Stimulated activated naive CD8-positive, alpha-beta T cell treated with anti-CD3 and anti-CD28 coated beads, Interleukin-15, Interleukin-2, amounts not matched to agents 100 U/mL and 50 U/mL, for 24 hours (primary cell): ENCODE measurements at regions not wholly inside any gene's neighbourhood (a gene's known extent, or its start where the extent isn't known, plus 50 kb on each side); places are given as distances from the start of the nearest gene placed in this dataset.

Experiments used
- ATAC-seq: fragments of 150-1000 bp; cut with Tn5 transposase; one replicate; pipeline ENCODE4 v1.10.0; 2021
- DNase-seq: peaks from one replicate; pipeline ENCODE4 v3.0.0; 2021

DNA sequence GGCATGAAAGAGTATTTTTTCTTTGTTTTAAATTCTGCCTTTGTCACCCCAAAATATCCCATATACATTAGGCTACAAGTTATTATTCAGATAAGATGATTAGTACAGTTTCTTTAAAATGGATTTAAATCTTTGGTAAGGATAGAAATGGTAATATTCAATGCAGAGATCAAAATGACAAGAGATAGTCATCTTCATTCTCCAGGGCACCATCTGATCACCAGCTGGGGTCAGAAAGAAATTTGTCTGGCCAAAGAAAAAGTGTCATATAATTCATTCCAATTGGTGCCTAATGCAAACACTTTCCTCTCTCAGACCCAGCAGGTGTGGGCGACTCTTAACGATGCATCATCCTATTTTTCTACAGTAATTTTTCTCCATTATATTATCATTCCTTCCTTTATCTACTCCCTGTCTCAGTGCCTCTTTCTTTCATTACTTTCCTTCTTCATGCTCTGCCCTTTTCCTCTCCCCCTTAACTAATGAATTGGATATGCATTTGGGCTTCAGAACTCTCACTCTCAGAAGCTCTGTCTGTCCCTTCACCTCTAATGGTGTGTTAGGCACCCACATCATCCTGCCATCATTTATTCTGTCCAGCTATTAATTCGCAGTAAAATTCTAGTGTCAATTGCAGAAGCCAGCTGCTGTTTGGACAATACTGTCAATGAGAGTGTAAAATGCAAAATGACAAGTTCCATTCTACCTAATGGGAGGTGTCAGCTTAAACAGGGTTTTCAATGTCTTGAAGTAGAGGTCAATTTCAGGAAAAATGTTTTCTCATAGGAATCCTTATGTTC is 570.5 kb downstream of the TDRD15 start:
- DNase-seq (no peak), ATAC-seq (no peak)

DNA sequence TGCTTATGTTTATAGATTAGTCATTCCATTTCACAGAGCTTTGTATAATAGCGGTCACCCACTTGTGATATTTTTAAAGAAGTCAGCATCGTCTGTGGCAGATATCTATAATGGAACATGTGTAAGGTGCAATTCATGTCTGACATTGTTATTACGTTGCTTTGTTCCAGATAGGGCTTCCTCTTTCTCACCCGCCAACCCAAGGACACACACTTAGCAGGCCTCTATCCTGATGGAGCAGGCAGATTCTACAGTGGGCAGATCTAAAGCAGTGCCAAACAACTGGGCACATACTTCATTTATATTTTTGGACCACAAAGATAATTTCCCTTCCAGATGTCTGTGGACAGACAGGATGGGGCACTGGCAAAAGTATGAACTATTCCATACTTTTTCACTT is 573.1 kb downstream of the TDRD15 start:
- no peak for ATAC-seq

DNA sequence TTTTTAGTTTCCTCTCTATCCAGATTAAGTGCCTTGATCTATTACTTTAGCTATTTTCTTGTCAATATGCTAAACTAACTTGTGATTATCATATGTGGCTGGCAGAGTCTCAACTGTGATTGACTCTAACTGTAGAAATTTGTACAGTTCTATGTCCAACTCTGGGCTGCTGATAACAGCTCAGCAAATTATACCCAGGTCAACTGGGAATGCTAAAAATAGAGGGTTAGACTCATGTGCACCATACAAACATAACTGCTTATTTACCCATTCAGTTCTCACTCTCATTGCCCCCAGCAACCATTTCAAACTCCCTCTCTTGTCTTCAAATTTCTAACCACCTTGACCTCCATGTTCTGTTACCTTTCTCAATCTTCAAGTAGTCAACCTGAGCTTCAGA is 576.9 kb downstream of the TDRD15 start:
- DNase-seq (no peak), ATAC-seq (no peak)

More for the DNA sequence above, 573.1 kb downstream of the TDRD15 start:
- DNase-seq, result no peak

DNA sequence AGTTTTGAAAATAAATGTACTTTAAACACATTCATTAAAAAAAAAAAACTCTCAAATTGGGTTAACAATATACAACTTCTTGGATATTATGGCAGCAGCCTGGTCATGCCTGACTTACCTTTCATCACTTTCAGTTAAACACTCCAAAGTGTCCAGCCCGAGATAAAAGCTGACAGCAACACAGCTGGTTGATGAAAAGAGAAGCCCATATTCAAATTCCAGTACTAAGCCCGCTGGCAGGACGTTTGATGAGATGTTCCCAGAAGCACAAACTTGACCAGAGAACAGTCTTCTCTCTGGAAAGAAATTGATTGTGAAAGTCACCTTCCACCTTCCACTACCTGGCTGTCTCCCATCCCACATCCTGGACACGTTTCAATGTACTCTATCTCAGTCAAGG is 586.3 kb downstream of the TDRD15 start:
- no peak for DNase-seq
- no peak for ATAC-seq

DNA sequence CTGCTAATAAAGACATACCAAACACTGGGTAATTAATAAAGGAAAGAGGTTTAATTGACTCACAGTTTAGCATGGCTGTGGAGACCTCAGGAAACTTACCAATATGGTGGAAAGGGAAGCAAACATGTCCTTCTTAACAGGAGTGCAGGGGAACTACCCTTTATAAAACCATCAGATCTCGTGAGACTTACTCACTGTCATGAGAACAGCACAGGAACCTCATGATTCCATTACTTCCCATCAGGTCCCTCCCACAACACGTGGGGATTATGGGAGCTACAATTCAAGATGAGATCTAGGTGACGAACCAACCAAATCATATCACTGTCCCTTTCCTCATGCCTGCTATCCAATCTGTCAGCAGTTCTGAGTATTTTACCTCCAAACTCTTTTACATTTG is 586.7 kb downstream of the TDRD15 start:
- ATAC-seq (no peak), DNase-seq (no peak)

DNA sequence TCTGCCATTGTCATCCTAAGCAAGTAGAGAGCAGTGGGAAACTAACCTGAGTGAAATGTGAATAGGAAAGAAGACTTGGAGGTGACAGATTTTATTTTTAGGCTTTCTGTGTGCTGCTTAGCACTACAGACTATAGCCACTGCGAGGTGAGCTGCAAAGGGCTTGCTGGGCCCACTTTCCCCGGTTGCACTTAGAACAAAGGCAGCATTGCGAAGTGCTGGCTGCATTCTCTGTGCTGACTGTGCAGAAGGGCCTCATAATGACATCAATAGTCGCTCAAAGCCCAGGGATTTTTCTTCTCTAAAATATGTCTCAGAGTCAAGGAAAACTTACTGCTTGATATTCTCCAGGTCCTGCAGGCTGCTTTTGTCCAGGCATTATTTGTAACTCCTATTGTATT is 592.1 kb downstream of the TDRD15 start:
- no peak for DNase-seq
- ATAC-seq, result no peak

DNA sequence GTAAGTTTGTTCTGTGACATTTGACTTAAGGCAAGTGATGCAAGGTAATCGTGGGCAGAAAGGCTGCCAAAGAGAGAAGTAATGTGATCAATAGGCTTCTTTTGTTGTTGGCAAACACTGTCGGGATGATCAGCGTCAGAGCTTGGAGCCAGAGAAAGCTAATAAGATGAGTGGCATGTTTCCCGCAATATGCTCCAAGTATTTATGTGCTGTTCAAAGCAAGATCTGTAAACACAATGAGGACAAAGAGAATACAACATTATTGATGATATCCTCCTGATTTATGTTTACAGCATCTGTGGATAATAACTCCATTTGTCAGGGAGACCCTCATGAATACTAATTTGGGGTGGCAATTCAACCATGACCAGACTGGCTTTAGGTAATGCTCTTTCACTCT is 603.3 kb downstream of the TDRD15 start:
- DNase-seq, result no peak
- no peak for ATAC-seq

DNA sequence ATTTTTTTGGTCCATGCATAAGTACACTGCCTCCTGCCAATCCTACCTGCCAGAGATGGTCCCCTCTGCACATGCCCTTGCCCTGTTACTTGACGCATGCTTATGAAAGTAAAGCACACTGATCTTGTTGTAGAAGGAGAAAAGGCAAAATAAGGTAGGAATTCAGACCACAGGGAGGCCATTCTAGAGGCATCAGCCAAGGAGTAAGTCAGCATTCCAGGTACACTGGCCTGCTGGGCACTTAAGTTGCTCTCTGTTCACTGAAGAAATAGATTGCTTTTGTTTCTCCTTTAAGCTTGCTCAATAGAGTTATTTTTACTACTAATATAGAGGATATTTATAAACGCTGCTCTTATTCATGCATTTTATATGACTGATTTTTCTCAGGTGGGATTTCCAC is 604.4 kb downstream of the TDRD15 start:
- ATAC-seq (no peak), DNase-seq (no peak)

DNA sequence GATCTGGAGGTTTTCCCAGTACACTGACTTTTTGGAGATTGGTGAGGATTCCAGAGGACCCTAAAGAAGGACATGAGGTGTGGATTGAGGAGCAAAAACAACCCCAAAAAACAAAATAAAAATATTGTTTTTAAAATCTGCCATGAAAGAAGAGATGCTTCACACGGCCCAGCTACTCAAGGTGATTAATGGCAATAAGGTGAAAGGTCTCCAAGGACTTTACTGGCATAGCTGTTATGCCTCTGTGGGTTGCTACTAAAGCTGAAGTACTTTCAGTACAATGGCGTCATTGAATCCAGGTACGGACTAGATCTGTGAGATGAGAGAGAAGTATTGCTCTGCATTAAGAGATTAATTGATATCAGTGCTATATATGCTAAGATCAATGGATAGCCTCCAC is 606.4 kb downstream of the TDRD15 start:
- ATAC-seq (no peak), DNase-seq (no peak)

DNA sequence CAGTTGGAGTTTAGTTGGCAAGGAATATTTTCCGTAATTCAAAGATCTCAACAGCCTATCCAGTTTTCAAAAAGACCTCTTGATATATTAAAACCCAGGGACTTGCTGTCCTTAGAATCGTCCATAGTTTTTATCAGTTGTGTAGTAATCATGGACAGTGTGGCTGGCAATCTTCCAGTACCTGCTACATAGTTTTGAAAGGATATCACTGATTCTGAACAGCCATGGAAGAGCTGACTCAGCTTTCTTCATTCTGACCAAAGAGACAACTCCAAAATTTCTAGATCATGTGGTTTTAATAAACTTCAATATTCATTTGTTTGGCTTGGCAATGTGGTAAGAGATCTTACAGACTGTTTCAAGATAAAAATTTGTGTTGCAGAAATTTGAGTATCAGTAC is 616.7 kb downstream of the TDRD15 start:
- no peak for ATAC-seq
- no peak for DNase-seq

DNA sequence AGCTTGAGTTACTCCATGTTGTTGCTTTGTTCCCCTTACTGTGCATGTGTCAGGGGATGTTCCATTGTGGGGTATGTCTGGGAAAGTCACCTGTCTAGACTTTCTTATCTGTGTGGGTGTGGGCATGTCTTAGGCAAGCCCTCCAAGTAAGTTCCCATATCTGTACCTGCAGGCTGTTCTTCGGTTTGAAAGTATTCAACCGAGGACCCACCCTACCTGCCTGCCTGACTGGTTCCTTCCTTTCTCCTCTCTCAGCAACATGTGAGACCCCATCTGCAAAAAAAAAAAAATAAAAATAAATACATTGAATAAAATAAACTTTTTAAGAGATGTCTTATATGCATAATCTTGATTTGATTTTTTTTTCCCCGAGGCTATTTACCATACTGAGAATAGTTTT is 622.7 kb downstream of the TDRD15 start:
- ATAC-seq, result no peak

DNA sequence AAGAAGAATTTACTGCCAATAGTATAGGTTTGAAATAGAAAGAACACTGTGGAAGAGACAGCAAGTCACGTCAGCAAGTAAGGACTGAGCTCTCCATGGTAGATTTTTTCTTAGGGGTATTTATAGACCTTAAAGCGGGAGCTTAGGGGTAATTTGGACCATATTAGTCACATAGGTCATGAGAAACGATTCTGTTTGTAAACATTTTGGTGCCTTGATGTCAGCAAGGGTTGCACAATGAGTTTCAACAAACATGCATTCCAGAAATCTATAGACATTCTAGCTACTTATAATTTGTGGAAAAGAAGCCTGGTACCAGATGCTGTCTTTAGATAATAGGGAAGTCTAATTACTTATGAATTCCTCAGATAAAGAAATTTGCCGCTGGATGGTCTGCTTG is 624.7 kb downstream of the TDRD15 start:
- ATAC-seq (no peak), DNase-seq (no peak)

More for the DNA sequence above, 622.7 kb downstream of the TDRD15 start:
- no peak for DNase-seq

DNA sequence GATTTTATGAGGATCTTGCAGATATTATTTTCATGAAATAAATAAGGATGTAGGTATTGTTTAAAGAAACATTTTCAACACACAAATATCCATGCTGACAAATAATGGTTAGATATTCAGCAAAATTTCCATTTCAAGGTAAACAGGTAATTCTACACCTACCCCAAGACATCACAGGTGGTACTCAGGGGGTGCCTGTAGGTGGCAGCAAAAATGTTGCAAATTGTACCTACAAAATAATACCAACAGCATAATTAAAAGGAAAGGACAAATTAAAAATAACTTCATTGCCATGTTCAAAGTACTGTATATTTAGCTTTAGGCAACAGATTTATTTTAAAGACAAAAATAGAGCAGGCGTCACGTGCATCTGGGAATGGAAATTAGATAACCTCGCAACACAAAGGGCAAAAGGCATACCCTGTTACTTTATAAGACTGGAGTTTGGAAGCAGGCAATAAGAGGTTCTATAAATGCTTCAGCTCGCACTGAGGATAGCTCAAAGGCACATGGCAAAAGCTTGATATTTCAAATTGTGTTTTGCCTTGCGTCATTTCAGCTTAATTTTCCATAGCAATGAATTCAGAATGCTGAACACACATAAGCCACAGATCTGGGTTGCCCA is 630.5 kb downstream of the TDRD15 start:
- no peak for ATAC-seq
- DNase-seq, result no peak

DNA sequence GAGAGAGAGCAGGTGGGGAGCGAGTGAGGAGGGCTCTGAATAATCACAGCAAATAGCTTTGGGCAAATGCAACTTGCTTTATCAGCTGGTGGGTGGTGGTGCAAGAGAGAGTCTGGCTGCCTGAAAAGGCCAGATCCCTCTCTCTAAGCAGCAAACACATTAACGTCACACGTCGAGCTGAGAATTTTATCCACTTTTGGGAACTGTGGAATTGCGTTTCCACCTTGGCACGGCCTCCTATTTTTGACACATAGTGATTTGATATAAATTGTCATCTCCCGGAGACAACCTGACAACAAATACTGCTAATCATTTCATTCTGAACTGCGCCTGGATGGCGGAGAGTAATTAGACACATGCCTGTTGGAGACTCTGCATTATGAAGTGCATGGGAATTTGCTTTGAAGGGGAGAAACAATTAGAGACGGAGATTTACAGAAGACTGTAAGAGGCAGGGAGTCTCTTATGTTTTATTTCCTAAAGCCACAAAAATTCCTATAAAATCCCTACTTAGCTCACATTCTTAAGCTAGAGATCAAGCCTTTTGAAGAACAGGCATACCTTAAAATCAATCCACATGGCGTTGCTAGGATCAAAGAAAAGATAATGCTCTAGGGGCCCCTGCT is 634.1 kb downstream of the TDRD15 start:
- no peak for ATAC-seq
- DNase-seq, result no peak

DNA sequence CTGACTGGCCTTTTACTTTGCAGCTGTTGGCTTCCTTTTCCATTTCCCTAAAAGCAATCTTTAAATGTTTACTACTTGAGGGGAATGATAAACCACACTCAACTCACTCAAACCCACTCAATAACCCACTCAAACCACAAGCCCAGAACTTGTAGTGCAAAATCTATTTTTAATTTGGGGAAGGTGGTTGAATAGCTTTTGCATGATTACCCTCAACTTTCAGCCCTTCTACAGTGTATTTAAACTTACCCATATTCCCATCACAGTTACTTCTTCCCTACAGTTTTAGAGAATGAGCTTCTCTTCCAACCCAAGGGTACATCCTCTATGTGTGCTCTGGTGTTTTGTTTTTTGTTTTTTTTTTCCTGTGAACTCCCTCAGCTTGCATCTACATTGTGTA is 636.1 kb downstream of the TDRD15 start:
- ATAC-seq, result no peak
- DNase-seq, result no peak

DNA sequence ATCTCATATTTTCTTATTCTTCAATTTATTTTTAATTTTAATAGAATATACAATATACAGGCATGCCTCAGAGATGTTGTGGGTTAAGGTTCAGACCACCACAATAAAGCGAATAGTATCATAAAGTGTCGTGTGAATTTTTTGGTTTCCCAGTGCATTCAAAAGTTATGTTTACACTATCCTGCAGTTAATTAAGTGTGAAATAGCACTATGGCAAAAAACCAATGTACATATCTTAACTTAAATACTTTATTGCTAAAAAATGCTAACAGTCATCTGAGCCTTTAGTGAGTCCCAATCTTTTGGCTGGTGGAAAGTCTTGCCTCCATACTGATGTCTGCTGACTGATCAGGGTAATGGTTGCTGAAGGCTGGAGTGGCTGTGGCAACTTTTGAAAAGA is 637.6 kb downstream of the TDRD15 start:
- no peak for DNase-seq
- ATAC-seq, result no peak

DNA sequence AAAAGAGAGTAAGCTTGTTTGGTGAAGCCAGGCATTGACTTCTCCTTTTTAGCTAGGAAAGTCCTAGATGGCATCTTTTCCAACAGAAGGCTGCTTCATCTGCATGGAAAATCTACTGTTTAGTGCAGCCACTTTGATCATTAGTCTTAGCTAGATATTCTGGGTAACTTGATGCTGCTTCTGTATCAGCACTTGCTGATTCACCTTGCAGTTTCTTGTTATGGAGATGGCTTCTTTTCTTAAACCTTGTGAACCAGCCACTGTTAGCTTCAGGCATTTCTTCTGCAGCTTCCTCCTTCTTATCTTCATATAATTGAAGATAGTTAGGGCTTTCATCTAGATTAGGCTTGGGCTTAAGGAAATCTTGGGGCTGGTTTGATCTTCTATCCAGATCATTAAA is 639.7 kb downstream of the TDRD15 start:
- ATAC-seq, result no peak
- no peak for DNase-seq

DNA sequence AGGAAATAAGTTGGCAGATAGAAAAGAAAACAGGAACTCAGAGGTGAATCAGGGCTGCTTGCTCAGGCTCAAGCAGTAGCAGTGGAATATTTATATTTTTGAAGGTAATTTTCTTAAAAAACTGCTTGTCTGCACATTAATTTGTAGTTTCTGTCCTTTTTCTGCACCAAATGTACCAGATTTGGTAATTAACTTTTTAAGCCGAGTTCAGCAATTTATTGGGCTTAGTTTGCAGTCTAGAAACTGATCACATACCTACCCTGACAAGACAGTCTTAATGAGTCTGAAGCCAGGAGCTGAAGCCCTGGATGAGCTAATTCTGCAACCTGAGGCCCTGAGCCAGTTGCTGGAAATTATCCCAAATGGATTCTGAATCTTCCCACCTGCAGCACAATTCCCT is 647.0 kb downstream of the TDRD15 start:
- ATAC-seq, result no peak

DNA sequence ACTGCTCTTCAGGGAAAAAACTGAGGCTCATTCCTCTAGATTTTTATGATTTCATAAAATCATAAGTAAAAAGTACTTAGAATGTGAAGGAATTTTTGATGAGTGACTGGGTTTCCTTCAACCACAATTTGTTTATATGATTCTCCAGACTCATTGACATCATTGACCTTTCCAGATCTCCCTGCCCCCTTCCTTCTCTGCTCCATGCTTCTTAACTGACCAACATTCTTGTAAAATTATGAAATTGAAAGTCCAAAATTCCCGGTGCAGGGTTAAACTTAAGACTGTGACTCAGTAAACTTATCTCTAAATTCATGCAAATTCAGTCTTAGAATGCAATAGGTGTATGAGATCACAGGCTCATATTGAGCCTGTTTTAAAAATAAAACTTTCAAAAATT is 648.9 kb downstream of the TDRD15 start:
- ATAC-seq, result no peak
- no peak for DNase-seq

More for the DNA sequence above, 647.0 kb downstream of the TDRD15 start:
- no peak for DNase-seq

DNA sequence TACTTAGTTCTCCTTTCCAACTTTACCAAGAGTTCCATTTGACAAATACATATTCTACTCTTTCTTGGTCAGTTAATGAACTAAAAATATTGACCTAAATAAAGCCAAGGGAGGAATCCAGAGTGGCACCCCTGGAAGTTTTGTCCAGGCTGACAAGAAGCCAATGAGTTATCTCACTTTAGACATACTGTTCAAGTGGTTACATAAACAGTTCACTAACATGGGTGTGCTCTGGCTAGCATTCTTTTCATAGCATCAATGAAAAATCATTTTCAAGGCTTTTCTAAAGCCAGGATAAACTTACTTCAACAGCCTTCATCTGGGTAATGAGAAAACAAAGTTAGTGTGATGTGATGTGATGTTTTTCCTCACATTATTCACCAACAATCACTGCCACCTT is 649.4 kb downstream of the TDRD15 start:
- ATAC-seq, result no peak
- no peak for DNase-seq

DNA sequence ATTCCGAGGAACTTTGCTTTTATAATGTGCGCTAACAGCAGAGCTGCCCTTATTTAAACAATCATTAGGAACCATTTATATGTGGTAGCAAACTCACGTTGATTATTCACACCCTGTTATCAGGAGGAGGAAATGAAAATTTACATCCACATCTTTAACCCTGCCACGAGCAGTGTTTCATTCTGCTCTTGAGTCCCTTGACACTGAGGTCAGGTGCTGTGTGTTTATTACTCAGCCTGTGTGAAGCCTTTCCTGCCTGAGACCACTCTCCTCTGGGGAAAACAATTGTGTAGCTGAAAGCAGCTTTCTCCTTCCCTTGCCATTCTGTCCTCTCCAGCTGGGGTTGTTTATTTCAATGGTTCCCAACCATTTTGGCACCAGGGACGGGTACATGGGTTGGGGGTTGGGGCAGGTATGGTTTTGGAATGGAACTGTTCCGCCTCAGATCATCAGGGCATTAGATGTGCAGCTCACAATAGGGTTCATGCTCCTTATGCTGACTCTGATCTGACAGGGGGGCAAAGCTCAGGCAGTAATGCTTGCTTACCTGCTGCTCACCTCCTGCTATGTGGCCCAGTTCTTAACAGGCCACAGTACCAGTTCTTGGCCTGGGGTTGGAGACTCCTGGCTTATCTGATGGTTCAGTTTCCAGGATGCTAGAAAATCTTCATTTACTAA is 651.1 kb downstream of the TDRD15 start:
- DNase-seq (no peak), ATAC-seq (no peak)

DNA sequence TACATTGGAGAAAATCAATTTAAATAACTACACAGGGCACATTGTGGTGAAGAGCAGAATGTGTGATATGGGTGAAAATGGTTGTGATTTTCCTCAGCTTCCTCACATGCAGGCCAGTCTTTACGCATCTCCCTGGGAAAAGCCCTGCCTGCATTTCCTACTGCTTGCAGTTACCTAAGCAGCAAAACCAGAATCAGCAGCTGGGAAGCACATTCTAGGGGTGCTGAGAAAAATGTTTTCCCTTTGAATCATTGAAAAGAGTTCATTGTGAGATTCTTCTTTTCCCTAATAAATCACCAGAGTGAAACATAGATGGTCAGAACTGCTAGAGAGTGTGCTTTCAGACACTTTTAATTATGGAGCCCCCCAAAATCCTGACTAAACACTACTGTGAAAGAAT is 656.0 kb downstream of the TDRD15 start:
- no peak for ATAC-seq
- DNase-seq, result no peak

DNA sequence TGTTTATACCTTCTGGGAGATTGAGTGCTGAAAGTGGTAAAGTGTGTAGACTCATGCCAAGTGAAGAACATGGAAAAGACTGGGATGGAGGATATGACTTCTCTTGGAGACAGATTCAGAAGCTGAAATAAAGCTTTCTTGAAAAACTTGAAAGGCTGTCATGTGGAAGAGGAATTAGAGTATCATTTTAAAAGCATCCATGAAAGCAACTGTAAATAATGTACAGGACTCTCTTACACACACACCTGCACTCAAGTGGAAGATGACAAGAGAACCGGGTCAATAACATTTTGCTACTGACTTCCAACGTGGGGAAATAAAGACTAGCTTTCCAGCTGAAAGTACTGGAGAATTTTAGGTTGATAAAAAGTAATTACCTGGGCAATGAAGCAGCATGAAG is 658.2 kb downstream of the TDRD15 start:
- DNase-seq, result no peak
- ATAC-seq, result no peak
